Activated CD8-positive, alpha-beta T cell treated with anti-CD3 and anti-CD28 coated beads for 36 hours (primary cell): ENCODE measurements at regions not wholly inside any gene's neighbourhood (a gene's known extent, or its start where the extent isn't known, plus 50 kb on each side); places are given as distances from the start of the nearest gene placed in this dataset.

Source experiments
- ATAC-seq: fragments of 200-7000 bp; cut with Tn5 transposase; one replicate; pipeline ENCODE4 v1.10.0; 2021; ENCODE audit warnings: mild to moderate bottlenecking, moderate library complexity
- CTCF ChIA-PET: fragments of 350-600 bp; sonication (Branson Sonifier 250); formaldehyde crosslinking; loops from one replicate; lab custom pipeline; 2021; ENCODE audit warnings: antibody characterized with exemption; lab: Charles Lee
- POLR2A ChIA-PET: fragments of 350-600 bp; sonication (Branson Sonifier 250); formaldehyde crosslinking; loops from one replicate; lab custom pipeline; 2021; ENCODE audit warnings: antibody characterized with exemption; lab: Charles Lee
- DNase-seq: peaks from one replicate; pipeline ENCODE4 v3.0.0-alpha.2; 2020
- H3K27ac Mint-ChIP-seq: one replicate; pipeline ENCODE4 v1.8.0; 2021; ENCODE audit warnings: mild to moderate bottlenecking, mixed read lengths
- H3K27me3 Mint-ChIP-seq: one replicate; pipeline ENCODE4 v1.8.0; 2021; ENCODE audit warnings: mixed read lengths
- H3K36me3 Mint-ChIP-seq: one replicate; pipeline ENCODE4 v1.8.0; 2021; ENCODE audit warnings: low read depth, mixed read lengths
- H3K4me1 Mint-ChIP-seq: one replicate; pipeline ENCODE4 v1.8.0; 2021; ENCODE audit warnings: low read depth, mixed read lengths
- H3K4me3 Mint-ChIP-seq: one replicate; pipeline ENCODE4 v1.8.0; 2021; ENCODE audit warnings: mild to moderate bottlenecking, moderate library complexity, mixed read lengths
- H3K9me3 Mint-ChIP-seq: one replicate; pipeline ENCODE4 v1.8.0; 2021; ENCODE audit warnings: mixed read lengths
- CTCF ChIP-seq: fragments of 200-600 bp; IDR thresholded peaks from one replicate; pipeline ENCODE4 v1.8.0; 2022; ENCODE audit warnings: antibody characterized with exemption, mild to moderate bottlenecking
- intact Hi-C: fragments of 100-400 bp; cut with micrococcal nuclease; formaldehyde crosslinking; loops from one replicate; pipeline ENCODE4 v1.10.0; 2022

- no peaks in the 10 kb centered on the region for H3K9me3 Mint-ChIP-seq
- intact Hi-C loops, result no loop called here
- no peaks in the 10 kb centered on the region for H3K27me3 Mint-ChIP-seq
- ChIA-PET CTCF (no interaction called here), POLR2A (no interaction called here)
- H3K36me3 Mint-ChIP-seq, result no peaks in the 10 kb centered on the region
- peaks cover 5% of the 10 kb centered on the region for H3K4me1 Mint-ChIP-seq
- no peak for DNase-seq
- no peak overlapping the region for H3K4me3 Mint-ChIP-seq
- H3K27ac Mint-ChIP-seq, result no peak overlapping the region
- no peak for TF ChIP-seq CTCF
- ATAC-seq, result no peak
Observed at GRCh38 chr2:217404236-217404760, 544.4 kb upstream of the TNP1 start.

- Mint-ChIP-seq H3K4me3 (no peak overlapping the region), H3K9me3 (no peaks in the 10 kb centered on the region), H3K4me1 (peaks cover 14% of the 10 kb centered on the region), H3K27me3 (no peaks in the 10 kb centered on the region), H3K27ac (no peak overlapping the region), H3K36me3 (no peaks in the 10 kb centered on the region)
- ChIA-PET CTCF (no interaction called here), POLR2A (no interaction called here)
- no peak for TF ChIP-seq CTCF
- intact Hi-C loops, result no loop called here
- DNase-seq (no peak), ATAC-seq (no peak)
Observed at GRCh38 chr2:217402761-217403383, 543.0 kb upstream of the TNP1 start.

DNA sequence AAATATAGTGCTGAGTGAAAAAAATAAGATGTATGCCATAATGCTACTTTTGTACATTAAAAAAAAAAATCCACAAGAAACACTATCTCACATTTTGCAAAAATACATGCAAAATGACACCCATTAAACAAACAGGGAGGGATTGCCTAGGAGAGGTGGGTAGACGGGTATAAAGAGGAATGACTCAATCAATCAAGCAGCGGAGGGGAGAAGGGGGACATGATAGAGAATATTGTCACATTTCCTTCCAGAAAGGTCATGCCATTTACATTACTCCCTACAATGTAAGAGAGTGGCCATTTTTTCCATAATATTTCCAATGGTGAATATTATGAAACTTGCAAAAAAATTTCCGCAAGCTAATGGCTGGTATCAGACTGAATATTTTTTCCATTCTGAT lies 542.3 kb upstream of the TNP1 start:
- Mint-ChIP-seq H3K27me3 (no peaks in the 10 kb centered on the region), H3K4me1 (peaks cover 14% of the 10 kb centered on the region), H3K27ac (no peak overlapping the region), H3K4me3 (no peak overlapping the region), H3K9me3 (no peaks in the 10 kb centered on the region), H3K36me3 (no peaks in the 10 kb centered on the region)
- no peak for TF ChIP-seq CTCF
- DNase-seq (no peak), ATAC-seq (no peak)
- intact Hi-C loops, result no loop called here
- ChIA-PET CTCF (no interaction called here), POLR2A (no interaction called here)

DNA sequence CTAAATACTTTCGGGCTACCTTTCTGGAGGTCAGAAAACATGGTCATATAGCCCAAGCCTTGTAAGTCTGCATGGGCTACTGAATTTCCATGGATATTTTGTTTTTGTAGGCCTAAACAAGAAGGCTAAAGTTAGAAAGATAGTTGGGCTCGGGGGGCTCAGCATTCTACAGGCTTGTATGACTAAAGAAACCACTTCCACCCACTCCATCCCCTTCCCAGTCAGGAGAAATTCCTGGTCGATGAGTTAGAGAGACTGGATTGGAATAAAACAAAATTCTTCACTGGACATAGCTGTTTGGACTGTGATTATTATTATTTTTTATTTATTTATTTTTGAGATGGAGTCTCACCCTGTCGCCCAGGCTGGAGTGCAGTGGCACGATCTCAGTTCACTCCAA lies 539.4 kb upstream of the TNP1 start:
- DNase-seq (no peak), ATAC-seq (no peak)
- intact Hi-C loops, result no loop called here
- no peaks in the 10 kb centered on the region for H3K9me3 Mint-ChIP-seq
- TF ChIP-seq CTCF, result no peak
- no peaks in the 10 kb centered on the region for H3K27me3 Mint-ChIP-seq
- ChIA-PET CTCF (no interaction called here), POLR2A (no interaction called here)
- H3K36me3 Mint-ChIP-seq, result no peaks in the 10 kb centered on the region
- no peak overlapping the region for H3K27ac Mint-ChIP-seq
- H3K4me1 Mint-ChIP-seq, result peaks cover 14% of the 10 kb centered on the region
- no peak overlapping the region for H3K4me3 Mint-ChIP-seq

- Mint-ChIP-seq H3K27me3 (no peaks in the 10 kb centered on the region), H3K27ac (peak overlapping the region; percentile 69), H3K36me3 (no peaks in the 10 kb centered on the region), H3K9me3 (no peaks in the 10 kb centered on the region), H3K4me3 (peak overlapping the region; percentile 28), H3K4me1 (peaks cover 14% of the 10 kb centered on the region)
- ATAC-seq (peak; percentile 39), DNase-seq (no peak)
- CTCF ChIA-PET, result no interaction called here
- POLR2A ChIA-PET, result no interaction called here
- no peak for TF ChIP-seq CTCF
- intact Hi-C loops, result no loop called here
Observed at GRCh38 chr2:217398860-217399259, 539.0 kb upstream of the TNP1 start.
